Sigmoid colon (tissue), 6 donors: ENCODE measurements at regions not wholly inside any gene's neighbourhood (a gene's known extent, or its start where the extent isn't known, plus 50 kb on each side); places are given as distances from the start of the nearest gene placed in this dataset.
A peak's percentile ranks its signal among the peaks of the same experiment; 100 is the strongest.

Experiments
- DNase-seq: peaks from one replicate; pipeline ENCODE4 v3.0.0-alpha.2; 2019
- H3K27ac ChIP-seq, 4 donors: fragments of 200-600 bp; sonication (generic); one replicate each; pipeline ENCODE4 v1.5.1; 2016 to 2019; ENCODE audit warnings: mild to moderate bottlenecking in 1 of 4
- H3K27me3 ChIP-seq, 3 donors: fragments of 200-600 bp; sonication (generic); one replicate each; pipeline ENCODE4 v1.5.1; 2019; ENCODE audit warnings: mild to moderate bottlenecking in 1 of 3
- H3K36me3 ChIP-seq, 4 donors: fragments of 200-600 bp; sonication (generic); one replicate each; pipeline ENCODE4 v1.5.1; 2016 to 2019
- H3K4me1 ChIP-seq, 4 donors: fragments of 200-600 bp; sonication (generic); one replicate each; pipeline ENCODE4 v1.5.1; 2017 to 2019
- H3K4me3 ChIP-seq, 4 donors: fragments of 200-600 bp; sonication (generic); one replicate each; pipeline ENCODE4 v1.5.1; 2017 to 2019; ENCODE audit warnings: mild to moderate bottlenecking in 2 of 4, moderate library complexity in 1 of 4
- H3K9me3 ChIP-seq, 4 donors: fragments of 200-600 bp in 3 of 4; sonication (generic) in 3 of 4; one replicate each; pipeline versions ENCODE4 v1.5.1 to v1.6.1; 2013 to 2019
- CTCF ChIP-seq, 4 experiments: fragments of 450-650 bp in 3 of 4; fragments of 200-600 bp in 1 of 4; IDR thresholded peaks; one replicate each; pipeline ENCODE4 v1.5.1; 2016 to 2019; ENCODE audit warnings: antibody characterized with exemption in 4 of 4, mild to moderate bottlenecking in 3 of 4, moderate library complexity in 2 of 4
- EP300 ChIP-seq, 4 donors: sonication (generic); formaldehyde crosslinking; IDR thresholded peaks; one replicate each; pipeline ENCODE4 v1.6.1; 2017; ENCODE audit warnings: antibody characterized with exemption in 4 of 4
- POLR2A ChIP-seq, 2 donors: fragments of 450-650 bp; IDR thresholded peaks; one replicate each; pipeline ENCODE4 v1.6.1; 2016; ENCODE audit warnings: antibody characterized with exemption in 2 of 2, mild to moderate bottlenecking in 2 of 2, moderate library complexity in 2 of 2
- POLR2AphosphoS5 ChIP-seq, 4 donors: sonication (generic); formaldehyde crosslinking; IDR thresholded peaks; one replicate each; pipeline ENCODE4 v1.6.1; 2017; ENCODE audit warnings: antibody characterized with exemption in 4 of 4
- whole genome bisulfite sequencing, 2 donors: extraction: QIAGEN DNeasy Blood & Tissue Kit; methylation state at CpG; one replicate each; pipeline ENCODE4 v1.1.7; 2013; 5-methylcytosine and 5-hydroxymethylcytosine counted together
- intact Hi-C: fragments of 100-400 bp; cut with DNase I; formaldehyde crosslinking; loops from one replicate; pipeline ENCODE4 v1.15.1; 2023
- donor health status: healthy with polysubstance abuse.
- donor health status: healthy.

GRCh38 chr9:106621313-106622163 lies 241.4 kb upstream of the ZNF462 start:
- 79 to 84% methylated on average over 14 of the region's 14 CpGs for WGBS, 2 donors
- Histone ChIP-seq H3K27ac (peak overlapping the region; percentile 17 to 45 (median 44)), H3K4me3 (no peak overlapping the region), H3K27me3 (no peaks in the 10 kb centered on the region), H3K9me3 (no peaks in the 10 kb centered on the region), H3K4me1 (peaks cover 0 to 5% (median 2%) of the 10 kb centered on the region in 4 donors), H3K36me3 (no peaks in the 10 kb centered on the region)
- intact Hi-C loops, result loop anchor here (10.0 kb wide), 1 partner anchor 243 kb away; the partner anchor contains the start of gene ZNF462
- TF ChIP-seq POLR2AphosphoS5 (IDR thresholded peaks at IDR 0.05) (peak in 1 of 4 donors; percentile 3), EP300 (IDR thresholded peaks at IDR 0.05) (no peak), POLR2A (IDR thresholded peaks at IDR 0.05) (no peak)
- no peak for DNase-seq

GRCh38 chr9:106622164-106622487 lies 240.8 kb upstream of the ZNF462 start:
- no peaks in the 10 kb centered on the region for H3K36me3 ChIP-seq
- no peak for TF ChIP-seq POLR2AphosphoS5 (IDR thresholded peaks at IDR 0.05)
- TF ChIP-seq POLR2A (IDR thresholded peaks at IDR 0.05), result no peak
- TF ChIP-seq CTCF (IDR thresholded peaks at IDR 0.05), result no peak
- TF ChIP-seq EP300 (IDR thresholded peaks at IDR 0.05), result no peak
- H3K27me3 ChIP-seq, result no peaks in the 10 kb centered on the region
- intact Hi-C loops, result loop anchor here (10.0 kb wide), 1 partner anchor 243 kb away; the partner anchor contains the start of gene ZNF462
- H3K9me3 ChIP-seq, result no peaks in the 10 kb centered on the region
- no peak overlapping the region for H3K4me3 ChIP-seq
- H3K4me1 ChIP-seq, result peaks cover 0 to 4% (median 2%) of the 10 kb centered on the region in 4 donors
- no peak for DNase-seq
- 67 to 83% methylated on average over 10 of the region's 10 CpGs for WGBS, 2 donors
- peak overlapping the region; percentile 17 to 44 (median 34) for H3K27ac ChIP-seq

GRCh38 chr9:106623558-106623957 lies 239.4 kb upstream of the ZNF462 start:
- DNase-seq, result no peak
- H3K4me3 ChIP-seq, result no peak overlapping the region
- H3K27ac ChIP-seq, result no peak overlapping the region
- H3K9me3 ChIP-seq, result no peaks in the 10 kb centered on the region
- WGBS, 2 donors, result 85 to 87% methylated on average over 5 of the region's 5 CpGs
- intact Hi-C loops, result loop anchor here (10.0 kb wide), 1 partner anchor 241 kb away; the partner anchor contains the start of gene ZNF462
- no peak for TF ChIP-seq CTCF (IDR thresholded peaks at IDR 0.05)
- H3K36me3 ChIP-seq, result no peaks in the 10 kb centered on the region
- peaks cover 0 to 4% (median 2%) of the 10 kb centered on the region in 4 donors for H3K4me1 ChIP-seq
- H3K27me3 ChIP-seq, result no peaks in the 10 kb centered on the region

- 83% methylated on average over 3 of the region's 3 CpGs for WGBS, 2 donors
- Histone ChIP-seq H3K27me3 (no peaks in the 10 kb centered on the region), H3K4me3 (no peak overlapping the region), H3K4me1 (peaks cover 0 to 4% (median 2%) of the 10 kb centered on the region in 4 donors), H3K27ac (no peak overlapping the region), H3K9me3 (no peaks in the 10 kb centered on the region), H3K36me3 (no peaks in the 10 kb centered on the region)
- TF ChIP-seq POLR2AphosphoS5 (IDR thresholded peaks at IDR 0.05) (no peak), EP300 (IDR thresholded peaks at IDR 0.05) (no peak), CTCF (IDR thresholded peaks at IDR 0.05) (no peak), POLR2A (IDR thresholded peaks at IDR 0.05) (no peak)
- intact Hi-C loops, result loop anchor here (10.0 kb wide), 1 partner anchor 239 kb away; the partner anchor contains the start of gene ZNF462
- no peak for DNase-seq
Observed at GRCh38 chr9:106625259-106625789, 237.6 kb upstream of the ZNF462 start.

GRCh38 chr9:106626936-106627335 lies 236.0 kb upstream of the ZNF462 start:
- Histone ChIP-seq H3K4me3 (no peak overlapping the region), H3K9me3 (no peaks in the 10 kb centered on the region), H3K27ac (no peak overlapping the region), H3K27me3 (no peaks in the 10 kb centered on the region), H3K36me3 (no peaks in the 10 kb centered on the region), H3K4me1 (peaks cover 0 to 3% (median 0%) of the 10 kb centered on the region in 4 donors)
- TF ChIP-seq POLR2AphosphoS5 (IDR thresholded peaks at IDR 0.05) (no peak), CTCF (IDR thresholded peaks at IDR 0.05) (no peak), POLR2A (IDR thresholded peaks at IDR 0.05) (no peak), EP300 (IDR thresholded peaks at IDR 0.05) (no peak)
- 64 to 83% methylated on average over 6 of the region's 6 CpGs for WGBS, 2 donors
- intact Hi-C loops, result loop anchor here (10.0 kb wide), 1 partner anchor 238 kb away; the partner anchor contains the start of gene ZNF462
- DNase-seq, result no peak
